Activated CD8-positive, alpha-beta memory T cell treated with anti-CD3 and anti-CD28 coated beads for 36 hours (primary cell): ENCODE measurements at regions not wholly inside any gene's neighbourhood (a gene's known extent, or its start where the extent isn't known, plus 50 kb on each side); places are given as distances from the start of the nearest gene placed in this dataset.
"Not testable (repeated sequence)": the region's sequence is repeated elsewhere in the genome, so short reads cannot be mapped to it uniquely, and the experiment has no call there.

Experiments used
- CTCF ChIA-PET: fragments of 350-600 bp; sonication (Branson Sonifier 250); formaldehyde crosslinking; loops from one replicate; lab custom pipeline; 2021; ENCODE audit warnings: antibody characterized with exemption; lab: Charles Lee
- POLR2A ChIA-PET: fragments of 350-600 bp; sonication (Branson Sonifier 250); formaldehyde crosslinking; loops from one replicate; lab custom pipeline; 2021; ENCODE audit warnings: antibody characterized with exemption; lab: Charles Lee

GRCh38 chr4:95898226-95898625, 58.3 kb downstream of the PDHA2 start:
- ChIA-PET CTCF (interaction anchor here (0.7 kb wide), 1 partner anchor 73 kb away, joined by 3 read pairs; no protein-coding TSS in a partner anchor), POLR2A (no interaction called here)

- ChIA-PET CTCF (no interaction called here), POLR2A (no interaction called here)
Observed at GRCh38 chr4:95909211-95909610, 69.3 kb downstream of the PDHA2 start.

- CTCF ChIA-PET, result no interaction called here
- POLR2A ChIA-PET, result no interaction called here
Observed at GRCh38 chr4:95910749-95911148, 70.9 kb downstream of the PDHA2 start.

GRCh38 chr4:95921470-95921869, 81.6 kb downstream of the PDHA2 start:
- ChIA-PET POLR2A (no interaction called here), CTCF (no interaction called here)

GRCh38 chr4:95929448-95930064, 89.7 kb downstream of the PDHA2 start:
- CTCF ChIA-PET, result no interaction called here
- POLR2A ChIA-PET, result no interaction called here

- CTCF ChIA-PET, result no interaction called here
- POLR2A ChIA-PET, result no interaction called here
Observed at GRCh38 chr4:95939141-95939540, 99.2 kb downstream of the PDHA2 start.

GRCh38 chr4:95949136-95949765, 109.4 kb downstream of the PDHA2 start:
- ChIA-PET CTCF (no interaction called here), POLR2A (no interaction called here)

- ChIA-PET CTCF (no interaction called here), POLR2A (no interaction called here)
Observed at GRCh38 chr4:95949808-95950207, 109.9 kb downstream of the PDHA2 start.

GRCh38 chr4:95952538-95952937, 112.6 kb downstream of the PDHA2 start:
- POLR2A ChIA-PET, CTCF ChIA-PET: not testable (repeated sequence)

- CTCF ChIA-PET, result no interaction called here
- POLR2A ChIA-PET, result no interaction called here
Observed at GRCh38 chr4:95956094-95956493, 116.2 kb downstream of the PDHA2 start.

- POLR2A ChIA-PET, result no interaction called here
- CTCF ChIA-PET, result no interaction called here
Observed at GRCh38 chr4:95957054-95957453, 117.2 kb downstream of the PDHA2 start.

- CTCF ChIA-PET, result no interaction called here
Observed at GRCh38 chr4:95957759-95958158, 117.9 kb downstream of the PDHA2 start.

GRCh38 chr4:95959182-95959581, 119.3 kb downstream of the PDHA2 start:
- POLR2A ChIA-PET, result no interaction called here
- CTCF ChIA-PET, result no interaction called here

More at GRCh38 chr4:95957759-95958158, 117.9 kb downstream of the PDHA2 start:
- POLR2A ChIA-PET, result no interaction called here

- CTCF ChIA-PET, result interaction anchor here (0.5 kb wide), 1 partner anchor 391 kb away, joined by 3 read pairs; no protein-coding TSS in a partner anchor
- POLR2A ChIA-PET, result no interaction called here
Observed at GRCh38 chr4:95959633-95960032, 119.7 kb downstream of the PDHA2 start.

GRCh38 chr4:95963456-95963855, 123.6 kb downstream of the PDHA2 start:
- ChIA-PET CTCF (no interaction called here), POLR2A (no interaction called here)

GRCh38 chr4:95979961-95980876, 140.3 kb downstream of the PDHA2 start:
- POLR2A ChIA-PET, result no interaction called here
- CTCF ChIA-PET, result no interaction called here

GRCh38 chr4:95980877-95981360, 141.0 kb downstream of the PDHA2 start:
- CTCF ChIA-PET, result no interaction called here
- POLR2A ChIA-PET, result no interaction called here

GRCh38 chr4:95981591-95981990, 141.7 kb downstream of the PDHA2 start:
- ChIA-PET CTCF (no interaction called here), POLR2A (no interaction called here)

GRCh38 chr4:95982516-95982915, 142.6 kb downstream of the PDHA2 start:
- ChIA-PET POLR2A (no interaction called here), CTCF (no interaction called here)

- ChIA-PET POLR2A (no interaction called here), CTCF (no interaction called here)
Observed at GRCh38 chr4:95984081-95984480, 144.2 kb downstream of the PDHA2 start.
